ENCODE measurements at regions not wholly inside any gene's neighbourhood (a gene's known extent, or its start where the extent isn't known, plus 50 kb on each side); places are given as distances from the start of the nearest gene placed in this dataset.

GRCh38 chr2:137729305-137729704 lies 235.0 kb upstream of the HNMT start:
- peaks cover 0 to 21% (median 0%) of the 10 kb centered on the region in 11 experiments; a peak in 3 of 22 replicates for H3K27me3 ChIP-seq
- H3K9me3 ChIP-seq (replicated peaks in 1 of 11), result peaks cover 5 to 17% (median 7%) of the 10 kb centered on the region in 11 experiments; a peak in 21 of 22 replicates
- H3K4me1 ChIP-seq, result no peaks in the 10 kb centered on the region
- no peaks in the 10 kb centered on the region for H3K36me3 ChIP-seq
- H3K27ac ChIP-seq, result no peak overlapping the region
- H4K20me1 ChIP-seq, result no peaks in the 10 kb centered on the region
- no peak overlapping the region for H3K4me2 ChIP-seq
- TF ChIP-seq Cebpa-rat (IDR thresholded peaks at IDR 0.05), result no peak
- no peak overlapping the region for H3K9ac ChIP-seq
- H3K4me3 ChIP-seq, result no peak overlapping the region

GRCh38 chr2:137737559-137737958 lies 226.7 kb upstream of the HNMT start:
- Histone ChIP-seq H3K36me3 (no peaks in the 10 kb centered on the region), H3K9me3 (replicated peaks in 1 of 11) (peaks cover 0 to 16% (median 6%) of the 10 kb centered on the region in 11 experiments; a peak in 11 of 22 replicates), H3K9ac (no peak overlapping the region), H3K27ac (no peak overlapping the region), H3K4me3 (no peak overlapping the region), H3K27me3 (peaks cover 0 to 63% (median 0%) of the 10 kb centered on the region in 11 experiments; a peak in 6 of 22 replicates), H3K4me2 (no peak overlapping the region), H4K20me1 (peaks cover 0 to under 1% (median 0%) of the 10 kb centered on the region in 11 experiments; a peak in 1 of 22 replicates), H3K4me1 (no peaks in the 10 kb centered on the region)
- no peak for TF ChIP-seq Cebpa-rat (IDR thresholded peaks at IDR 0.05)

- H3K4me1 ChIP-seq, result peaks cover 0 to 5% (median 4%) of the 10 kb centered on the region in 10 experiments; a peak in 16 of 20 replicates
- no peak overlapping the region for H3K9ac ChIP-seq
- peaks cover 0 to 93% (median 0%) of the 10 kb centered on the region in 11 experiments; a peak in 7 of 22 replicates for H3K27me3 ChIP-seq
- H4K20me1 ChIP-seq, result peaks cover 0 to 6% (median 0%) of the 10 kb centered on the region in 11 experiments; a peak in 1 of 22 replicates
- no peaks in the 10 kb centered on the region for H3K36me3 ChIP-seq
- H3K4me2 ChIP-seq, result no peak overlapping the region
- H3K4me3 ChIP-seq, result no peak overlapping the region
- TF ChIP-seq Cebpa-rat (IDR thresholded peaks at IDR 0.05), result no peak
- H3K9me3 ChIP-seq (replicated peaks in 1 of 11), result peaks cover 0 to 12% (median 6%) of the 10 kb centered on the region in 11 experiments; a peak in 11 of 22 replicates
- no peak overlapping the region for H3K27ac ChIP-seq
Observed at GRCh38 chr2:137741784-137742362, 222.4 kb upstream of the HNMT start.

GRCh38 chr2:137747509-137747908 lies 216.8 kb upstream of the HNMT start:
- no peak overlapping the region for H3K27ac ChIP-seq
- H3K36me3 ChIP-seq, result no peaks in the 10 kb centered on the region
- H3K4me3 ChIP-seq, result no peak overlapping the region
- H3K27me3 ChIP-seq, result peaks cover 0 to 90% (median 0%) of the 10 kb centered on the region in 11 experiments; a peak in 8 of 22 replicates
- H4K20me1 ChIP-seq, result peaks cover 0 to 6% (median 0%) of the 10 kb centered on the region in 11 experiments; a peak in 1 of 22 replicates
- H3K9me3 ChIP-seq (replicated peaks in 1 of 11), result peaks cover 0 to 6% (median 0%) of the 10 kb centered on the region in 11 experiments; a peak in 5 of 22 replicates
- no peak for TF ChIP-seq Cebpa-rat (IDR thresholded peaks at IDR 0.05)
- H3K4me2 ChIP-seq, result peak overlapping the region in 10 of 11 experiments; percentile 27 to 47 (median 41); a peak in 15 of 22 replicates
- H3K9ac ChIP-seq, result no peak overlapping the region
- peaks cover 3 to 17% (median 15%) of the 10 kb centered on the region in 10 experiments; a peak in 16 of 20 replicates for H3K4me1 ChIP-seq

GRCh38 chr2:137748533-137748932 lies 215.7 kb upstream of the HNMT start:
- Histone ChIP-seq H3K9me3 (replicated peaks in 1 of 11) (peaks cover 0 to 15% (median 0%) of the 10 kb centered on the region in 11 experiments; a peak in 6 of 22 replicates), H3K36me3 (no peaks in the 10 kb centered on the region), H3K27me3 (peaks cover 0 to 90% (median 0%) of the 10 kb centered on the region in 11 experiments; a peak in 8 of 22 replicates), H3K4me1 (peaks cover 3 to 17% (median 15%) of the 10 kb centered on the region in 10 experiments; a peak in 16 of 20 replicates), H4K20me1 (no peaks in the 10 kb centered on the region), H3K4me2 (no peak overlapping the region; a peak in 1 of 22 replicates), H3K9ac (no peak overlapping the region), H3K27ac (no peak overlapping the region), H3K4me3 (no peak overlapping the region)
- no peak for TF ChIP-seq Cebpa-rat (IDR thresholded peaks at IDR 0.05)

- H3K36me3 ChIP-seq, result no peaks in the 10 kb centered on the region
- no peak overlapping the region for H3K27ac ChIP-seq
- peaks cover 0 to 29% (median 0%) of the 10 kb centered on the region in 11 experiments; a peak in 3 of 22 replicates for H3K27me3 ChIP-seq
- H3K4me3 ChIP-seq, result no peak overlapping the region
- H3K9ac ChIP-seq, result no peak overlapping the region
- H3K4me2 ChIP-seq, result no peak overlapping the region
- TF ChIP-seq Cebpa-rat (IDR thresholded peaks at IDR 0.05), result no peak
- H4K20me1 ChIP-seq, result no peaks in the 10 kb centered on the region
- peaks cover 0 to 39% (median 0%) of the 10 kb centered on the region in 11 experiments; a peak in 7 of 22 replicates for H3K9me3 ChIP-seq (replicated peaks in 1 of 11)
- H3K4me1 ChIP-seq, result peaks cover 0 to 12% (median 0%) of the 10 kb centered on the region in 10 experiments; a peak in 4 of 20 replicates
Observed at GRCh38 chr2:137764646-137765045, 199.6 kb upstream of the HNMT start.

- Histone ChIP-seq H3K4me2 (peak overlapping the region in 3 of 11 experiments; percentile 27 to 72 (median 57); a peak in 5 of 22 replicates), H3K9ac (no peak overlapping the region), H3K4me3 (no peak overlapping the region), H3K27ac (no peak overlapping the region), H3K36me3 (no peaks in the 10 kb centered on the region), H3K9me3 (replicated peaks in 1 of 11) (peaks cover 0 to 14% (median 0%) of the 10 kb centered on the region in 11 experiments; a peak in 1 of 22 replicates), H4K20me1 (no peaks in the 10 kb centered on the region), H3K4me1 (peaks cover 0 to 50% (median 0%) of the 10 kb centered on the region in 10 experiments; a peak in 6 of 20 replicates), H3K27me3 (peaks cover 0 to 16% (median 0%) of the 10 kb centered on the region in 11 experiments; a peak in 1 of 22 replicates)
- no peak for TF ChIP-seq Cebpa-rat (IDR thresholded peaks at IDR 0.05)
Observed at GRCh38 chr2:137769406-137769805, 194.9 kb upstream of the HNMT start.

GRCh38 chr2:137770166-137770565 lies 194.1 kb upstream of the HNMT start:
- peak overlapping the region in 3 of 11 experiments; percentile 27 to 72 (median 57); a peak in 5 of 22 replicates for H3K4me2 ChIP-seq

GRCh38 chr2:137771064-137771463 lies 193.2 kb upstream of the HNMT start:
- peak overlapping the region in 3 of 11 experiments; percentile 24 to 57 (median 57); a peak in 5 of 22 replicates for H3K4me2 ChIP-seq

More at GRCh38 chr2:137770166-137770565, 194.1 kb upstream of the HNMT start:
- Histone ChIP-seq H3K9ac (no peak overlapping the region), H3K4me3 (no peak overlapping the region), H3K4me1 (peaks cover 0 to 45% (median 0%) of the 10 kb centered on the region in 10 experiments; a peak in 6 of 20 replicates), H3K9me3 (replicated peaks in 1 of 11) (peaks cover 0 to 14% (median 0%) of the 10 kb centered on the region in 11 experiments; a peak in 1 of 22 replicates), H3K27me3 (0 out of 22 replicates have a peak, but pooled peaks cover 0 to 9% (median 0%) of the 10 kb centered on the region in 11 experiments), H3K36me3 (no peaks in the 10 kb centered on the region), H4K20me1 (no peaks in the 10 kb centered on the region), H3K27ac (no peak overlapping the region)
- no peak for TF ChIP-seq Cebpa-rat (IDR thresholded peaks at IDR 0.05)

More at GRCh38 chr2:137771064-137771463, 193.2 kb upstream of the HNMT start:
- H3K36me3 ChIP-seq, result no peaks in the 10 kb centered on the region
- no peak overlapping the region for H3K9ac ChIP-seq
- 0 out of 22 replicates have a peak, but pooled peaks cover 0 to 5% (median 0%) of the 10 kb centered on the region in 11 experiments for H3K27me3 ChIP-seq
- no peaks in the 10 kb centered on the region for H4K20me1 ChIP-seq
- H3K9me3 ChIP-seq (replicated peaks in 1 of 11), result peaks cover 0 to 14% (median 0%) of the 10 kb centered on the region in 11 experiments; a peak in 1 of 22 replicates
- no peak for TF ChIP-seq Cebpa-rat (IDR thresholded peaks at IDR 0.05)
- no peak overlapping the region for H3K4me3 ChIP-seq
- peaks cover 0 to 45% (median 0%) of the 10 kb centered on the region in 10 experiments; a peak in 6 of 20 replicates for H3K4me1 ChIP-seq
- no peak overlapping the region for H3K27ac ChIP-seq
